Neuronal stem cell (in vitro differentiated cells): ENCODE measurements at regions not wholly inside any gene's neighbourhood (a gene's known extent, or its start where the extent isn't known, plus 50 kb on each side); places are given as distances from the start of the nearest gene placed in this dataset.

ENCODE experiments used
- DNase-seq: peaks from one replicate; pipeline ENCODE4 v3.0.0-alpha.2; 2013; ENCODE audit warnings: low spot score
- H2AFZ ChIP-seq: one replicate; pipeline ENCODE4 v1.6.1; 2013; ENCODE audit warnings: mild to moderate bottlenecking, low read length, inconsistent platforms
- H2AK5ac ChIP-seq: 2 replicates; pipeline ENCODE4 v1.6.1; 2013; ENCODE audit warnings: low read depth, mild to moderate bottlenecking, inconsistent platforms, low read length, moderate library complexity, mixed read lengths
- H2BK120ac ChIP-seq: 2 replicates; pipeline ENCODE4 v1.6.1; 2013; ENCODE audit warnings: low read depth, mild to moderate bottlenecking, inconsistent platforms, low read length, moderate library complexity, mixed read lengths
- H2BK12ac ChIP-seq: one replicate; pipeline ENCODE4 v1.6.1; 2013; ENCODE audit warnings: low read length, inconsistent platforms
- H2BK15ac ChIP-seq: 2 replicates; pipeline ENCODE4 v1.6.1; 2013; ENCODE audit warnings: mild to moderate bottlenecking, low read length, inconsistent platforms, mixed read lengths
- H2BK5ac ChIP-seq: one replicate; pipeline ENCODE4 v1.6.1; 2013; ENCODE audit warnings: inconsistent platforms, mild to moderate bottlenecking, low read length, moderate library complexity
- H3K14ac ChIP-seq: one replicate; pipeline ENCODE4 v1.6.1; 2013; ENCODE audit warnings: low read length, inconsistent platforms
- H3K18ac ChIP-seq: 2 replicates; pipeline ENCODE4 v1.6.1; 2013; ENCODE audit warnings: low read length, inconsistent platforms
- H3K23ac ChIP-seq: 2 replicates; pipeline ENCODE4 v1.6.1; 2013; ENCODE audit warnings: low read depth, mild to moderate bottlenecking, mixed read lengths, low read length, inconsistent platforms; ENCODE audit not compliant: poor library complexity
- H3K27ac ChIP-seq: replicated peaks from 3 replicates; pipeline ENCODE4 v1.5.1; 2013; ENCODE audit warnings: low read length, inconsistent platforms
- H3K27me3 ChIP-seq, 3 experiments: 2 replicates each; pipeline ENCODE4 v1.6.1; 2013; ENCODE audit warnings: low read length in 3 of 3, mild to moderate bottlenecking in 2 of 3, inconsistent platforms in 1 of 3, low read depth in 1 of 3, mixed read lengths in 1 of 3, moderate library complexity in 1 of 3; ENCODE audit not compliant: control insufficient read depth in 3 of 3, insufficient read depth in 3 of 3
- H3K36me3 ChIP-seq, 2 donors: replicated peaks in 1 of 2; 2 replicates each; pipeline ENCODE4 v1.6.1; 2013; ENCODE audit warnings: low read length in 2 of 2; ENCODE audit not compliant: control insufficient read depth in 2 of 2, insufficient read depth in 2 of 2
- H3K4ac ChIP-seq: 2 replicates; pipeline ENCODE4 v1.6.1; 2013; ENCODE audit warnings: inconsistent platforms, mild to moderate bottlenecking, low read length, moderate library complexity
- H3K4me1 ChIP-seq, 2 donors: 1 replicate in 1 of 2; 2 replicates in 1 of 2; pipeline ENCODE4 v1.6.1; 2013; ENCODE audit warnings: low read length in 2 of 2, low read depth in 1 of 2; ENCODE audit not compliant: control insufficient read depth in 2 of 2, insufficient read depth in 1 of 2
- H3K4me2 ChIP-seq: one replicate; pipeline ENCODE4 v1.6.1; 2013; ENCODE audit warnings: mild to moderate bottlenecking, low read length, inconsistent platforms; ENCODE audit not compliant: insufficient read depth, poor library complexity, severe bottlenecking
- H3K4me3 ChIP-seq, 2 donors: 2 replicates each; pipeline ENCODE4 v1.5.1; 2013; ENCODE audit warnings: low read length in 2 of 2, mild to moderate bottlenecking in 2 of 2, inconsistent platforms in 1 of 2, moderate library complexity in 1 of 2
- H3K79me1 ChIP-seq: one replicate; pipeline ENCODE4 v1.6.1; 2013; ENCODE audit warnings: low read depth, mild to moderate bottlenecking, inconsistent platforms, low read length, moderate library complexity
- H3K9ac ChIP-seq: one replicate; pipeline ENCODE4 v1.6.1; 2013; ENCODE audit warnings: mild to moderate bottlenecking, low read depth, low read length, inconsistent platforms; ENCODE audit not compliant: poor library complexity
- H3K9me3 ChIP-seq, 2 donors: replicated peaks in 1 of 2; 2 replicates each; pipeline versions ENCODE3 to v1.6.1; 2013; ENCODE audit warnings: low read length in 2 of 2, mild to moderate bottlenecking in 2 of 2, inconsistent platforms in 1 of 2, low read depth in 1 of 2, mixed read lengths in 1 of 2, moderate library complexity in 1 of 2; ENCODE audit not compliant: control insufficient read depth in 2 of 2, insufficient read depth in 1 of 2
- H4K8ac ChIP-seq: one replicate; pipeline ENCODE4 v1.6.1; 2013; ENCODE audit warnings: low read depth, mild to moderate bottlenecking, inconsistent platforms, low read length, moderate library complexity
- H4K91ac ChIP-seq: one replicate; pipeline ENCODE4 v1.6.1; 2013; ENCODE audit warnings: low read length, low read depth, mild to moderate bottlenecking, inconsistent platforms; ENCODE audit not compliant: poor library complexity
- WGBS, 2 donors: extraction: QIAGEN DNeasy Blood & Tissue Kit; methylation state at CpG; one replicate each; pipeline ENCODE4 v1.1.7; 2013; ENCODE audit warnings: missing lambda C conversion rate in 2 of 2, mixed read lengths in 1 of 2; ENCODE audit not compliant: insufficient read length in 2 of 2, insufficient replicate concordance in 1 of 2; ENCODE audit errors: extremely low coverage in 2 of 2; 5-methylcytosine and 5-hydroxymethylcytosine counted together

DNA sequence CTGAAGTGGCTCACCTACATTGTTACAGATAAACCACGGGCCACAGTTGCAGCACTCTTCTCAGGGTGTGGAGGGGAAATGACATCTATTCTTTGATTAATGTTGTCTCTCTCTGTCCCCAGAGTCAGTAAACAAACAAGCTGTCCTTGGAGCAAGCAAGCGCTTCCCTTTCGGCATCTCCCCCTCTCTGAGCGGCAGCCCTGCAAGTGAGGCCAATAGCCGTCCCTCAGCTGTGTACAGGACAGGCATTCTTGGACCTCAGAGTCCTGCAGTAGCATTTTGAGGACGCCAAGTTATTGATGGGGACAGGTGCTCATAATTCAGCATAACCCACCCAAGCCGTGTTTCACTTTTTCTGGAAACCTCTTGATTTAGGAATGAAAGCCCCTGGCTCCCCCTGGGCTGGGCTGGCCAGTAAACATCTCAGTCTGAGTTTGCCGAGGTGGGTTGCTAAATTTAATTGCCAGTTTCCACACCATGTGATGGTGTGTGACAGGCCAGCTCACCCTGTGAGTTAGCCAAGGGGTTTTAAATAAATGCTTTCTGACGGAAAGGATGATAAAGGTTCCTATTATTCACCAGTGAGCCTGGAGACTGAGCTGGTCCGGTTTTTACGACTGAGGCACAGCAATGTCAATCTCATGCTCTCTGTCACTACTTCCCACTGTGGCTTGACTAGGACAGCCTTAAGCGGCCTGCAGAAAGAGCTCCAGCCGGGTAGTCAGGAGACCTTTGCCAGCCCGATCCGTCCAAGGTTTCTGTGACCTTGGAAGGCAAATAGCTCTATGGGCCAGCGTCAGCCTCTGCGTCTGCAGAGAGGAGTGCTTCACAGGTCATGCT is 214.8 kb upstream of the RREB1 start:
- peaks cover 0 to 3% of the 10 kb centered on the region in 2 donors for H3K9me3 ChIP-seq
- H3K23ac ChIP-seq: no peak overlapping the region
- H3K4me2 ChIP-seq: no peak overlapping the region
- no peaks in the 10 kb centered on the region for H3K27me3 ChIP-seq
- no peak overlapping the region for H2BK12ac ChIP-seq
- H3K36me3 ChIP-seq: no peaks in the 10 kb centered on the region
- no peak overlapping the region for H2AFZ ChIP-seq
- DNase-seq: no peak
- no peak overlapping the region for H4K91ac ChIP-seq
- no CpG with 5 or more reads among the region's 17 CpGs for WGBS, 2 donors
- H3K4me1 ChIP-seq: peaks cover 0 to 2% of the 10 kb centered on the region in 2 donors
- no peak overlapping the region for H2BK120ac ChIP-seq
- no peak overlapping the region for H3K4me3 ChIP-seq
- no peak overlapping the region for H2BK15ac ChIP-seq
- H3K14ac ChIP-seq: no peak overlapping the region
- H2AK5ac ChIP-seq: no peak overlapping the region
- no peak overlapping the region for H3K27ac ChIP-seq
- H3K18ac ChIP-seq: peak overlapping the region; percentile 45
- H4K8ac ChIP-seq: no peak overlapping the region
- no peak overlapping the region for H2BK5ac ChIP-seq
- no peak overlapping the region for H3K9ac ChIP-seq
- no peak overlapping the region for H3K4ac ChIP-seq
- no peaks in the 10 kb centered on the region for H3K79me1 ChIP-seq

DNA sequence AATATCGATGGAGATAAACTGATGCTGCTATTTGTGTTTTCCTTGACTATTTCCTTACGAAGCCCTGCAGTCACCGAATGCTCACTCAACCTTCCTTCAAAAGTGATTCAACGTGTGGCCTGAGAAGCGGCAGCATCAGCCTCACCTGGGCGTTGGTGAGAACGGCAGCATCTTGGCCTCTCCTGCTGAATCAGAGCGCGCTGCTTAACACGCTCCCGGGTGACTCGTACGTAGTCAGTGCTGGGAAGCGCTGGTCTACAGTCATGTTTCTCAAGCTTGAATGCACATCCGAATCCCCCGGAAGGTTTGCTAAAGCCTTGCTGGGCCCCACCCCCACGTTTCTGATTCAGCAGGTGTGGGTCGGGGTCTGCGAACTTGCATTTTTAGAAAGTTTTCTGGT is 214.1 kb upstream of the RREB1 start:
- H3K4me2 ChIP-seq: no peak overlapping the region
- no CpG with 5 or more reads among the region's 19 CpGs for WGBS, 2 donors
- H2BK5ac ChIP-seq: no peak overlapping the region
- H3K9me3 ChIP-seq: peaks cover 0 to 3% of the 10 kb centered on the region in 2 donors
- H2BK120ac ChIP-seq: no peak overlapping the region
- H4K8ac ChIP-seq: no peak overlapping the region
- no peak overlapping the region for H4K91ac ChIP-seq
- H3K36me3 ChIP-seq: no peaks in the 10 kb centered on the region
- H3K27me3 ChIP-seq: no peaks in the 10 kb centered on the region
- DNase-seq: no peak
- H3K9ac ChIP-seq: no peak overlapping the region
- no peak overlapping the region for H3K23ac ChIP-seq
- peaks cover 0 to 2% of the 10 kb centered on the region in 2 donors for H3K4me1 ChIP-seq
- H2BK12ac ChIP-seq: no peak overlapping the region
- no peak overlapping the region for H2AFZ ChIP-seq
- H3K14ac ChIP-seq: no peak overlapping the region
- peak overlapping the region; percentile 20 for H3K18ac ChIP-seq
- H3K79me1 ChIP-seq: no peaks in the 10 kb centered on the region
- no peak overlapping the region for H3K4me3 ChIP-seq
- no peak overlapping the region for H3K27ac ChIP-seq
- H2AK5ac ChIP-seq: no peak overlapping the region
- no peak overlapping the region for H2BK15ac ChIP-seq
- H3K4ac ChIP-seq: no peak overlapping the region

DNA sequence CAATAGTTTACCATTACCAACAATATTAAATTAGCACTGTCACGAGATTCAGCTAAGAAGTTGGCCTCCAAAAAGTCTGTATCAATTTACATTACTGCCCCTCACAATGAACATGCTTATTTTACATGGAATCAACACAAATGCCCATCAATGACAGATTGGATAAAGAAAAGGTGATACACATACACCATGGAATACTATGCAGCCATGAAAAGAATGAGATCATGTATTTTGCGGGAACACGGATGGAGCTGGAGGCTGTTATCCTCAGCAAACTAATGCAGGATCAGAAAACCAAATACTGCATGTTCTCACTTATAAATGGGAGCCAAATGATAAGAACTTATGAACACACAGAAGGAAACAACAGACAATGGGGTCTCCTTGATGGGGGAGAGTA is 211.8 kb upstream of the RREB1 start:
- DNase-seq: no peak

DNA sequence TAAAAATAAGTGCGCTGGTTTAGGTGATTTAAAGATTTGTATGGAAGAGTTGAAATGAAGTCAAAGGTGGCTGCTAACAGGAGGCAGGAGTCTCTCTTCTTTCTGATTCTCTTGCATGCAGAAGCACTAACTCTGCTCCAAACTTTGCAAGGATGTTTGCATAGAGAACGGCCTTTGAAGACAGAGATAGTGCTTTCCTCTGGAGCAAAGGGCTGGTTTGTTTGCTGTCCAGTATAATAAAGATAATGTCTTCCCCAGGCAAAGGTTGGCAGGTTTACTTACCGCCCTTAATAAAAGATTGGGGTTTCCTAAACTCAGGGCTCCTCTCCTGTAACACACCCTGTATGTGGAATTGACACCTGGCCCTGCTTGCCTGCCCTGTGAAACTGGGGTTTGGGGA is 210.6 kb upstream of the RREB1 start:
- Histone ChIP-seq H3K4me3 (no peak overlapping the region), H3K9ac (no peak overlapping the region), H3K27ac (no peak overlapping the region), H2BK5ac (no peak overlapping the region), H3K14ac (no peak overlapping the region), H3K4me1 (no peaks in the 10 kb centered on the region), H2AFZ (no peak overlapping the region), H2BK12ac (no peak overlapping the region), H2AK5ac (no peak overlapping the region), H3K23ac (no peak overlapping the region), H2BK15ac (no peak overlapping the region), H3K36me3 (no peaks in the 10 kb centered on the region), H4K91ac (no peak overlapping the region), H3K27me3 (no peaks in the 10 kb centered on the region), H3K4me2 (no peak overlapping the region), H2BK120ac (no peak overlapping the region), H4K8ac (no peak overlapping the region), H3K18ac (no peak overlapping the region), H3K4ac (no peak overlapping the region), H3K9me3 (peaks cover 0 to 3% of the 10 kb centered on the region in 2 donors), H3K79me1 (no peaks in the 10 kb centered on the region)
- no peak for DNase-seq
- WGBS, 2 donors: 100% methylated on average over 1 of the region's 3 CpGs

More for the DNA sequence above, 211.8 kb upstream of the RREB1 start:
- peaks cover 0 to 1% of the 10 kb centered on the region in 2 donors for H3K4me1 ChIP-seq
- H2BK5ac ChIP-seq: no peak overlapping the region
- no peak overlapping the region for H2AK5ac ChIP-seq
- no peaks in the 10 kb centered on the region for H3K79me1 ChIP-seq
- no peak overlapping the region for H3K4me2 ChIP-seq
- no peak overlapping the region for H2AFZ ChIP-seq
- no peak overlapping the region for H4K8ac ChIP-seq
- H3K4me3 ChIP-seq: no peak overlapping the region
- H3K9me3 ChIP-seq: peaks cover 0 to 3% of the 10 kb centered on the region in 2 donors
- no peak overlapping the region for H3K18ac ChIP-seq
- no peak overlapping the region for H3K23ac ChIP-seq
- no peak overlapping the region for H3K9ac ChIP-seq
- no CpG with 5 or more reads among the region's 3 CpGs for WGBS, 2 donors
- H2BK120ac ChIP-seq: no peak overlapping the region
- no peaks in the 10 kb centered on the region for H3K36me3 ChIP-seq
- no peaks in the 10 kb centered on the region for H3K27me3 ChIP-seq
- no peak overlapping the region for H2BK12ac ChIP-seq
- no peak overlapping the region for H3K4ac ChIP-seq
- no peak overlapping the region for H3K27ac ChIP-seq
- H2BK15ac ChIP-seq: no peak overlapping the region
- no peak overlapping the region for H3K14ac ChIP-seq
- no peak overlapping the region for H4K91ac ChIP-seq
